Mammary epithelial cell (primary cell): ENCODE measurements at regions not wholly inside any gene's neighbourhood (a gene's known extent, or its start where the extent isn't known, plus 50 kb on each side); places are given as distances from the start of the nearest gene placed in this dataset.

Experiments used
- EZH2 ChIP-seq: IDR thresholded peaks from 2 replicates; pipeline ENCODE4 v1.6.1; 2012; ENCODE audit warnings: low read length, inconsistent platforms, borderline replicate concordance
- TF ChIP-seq, protein P1 (sequence below), 2 donors: IDR thresholded peaks in 1 of 2; conservative IDR thresholded peaks in 1 of 2; 2 replicates each; pipeline ENCODE4 v1.5.1; 2011 to 2012; ENCODE audit warnings: inconsistent platforms in 2 of 2, low read length in 2 of 2, mild to moderate bottlenecking in 2 of 2, control low read depth in 1 of 2, low read depth in 1 of 2; ENCODE audit not compliant: insufficient read depth in 1 of 2; ENCODE audit errors: extremely low read depth in 1 of 2

DNA sequence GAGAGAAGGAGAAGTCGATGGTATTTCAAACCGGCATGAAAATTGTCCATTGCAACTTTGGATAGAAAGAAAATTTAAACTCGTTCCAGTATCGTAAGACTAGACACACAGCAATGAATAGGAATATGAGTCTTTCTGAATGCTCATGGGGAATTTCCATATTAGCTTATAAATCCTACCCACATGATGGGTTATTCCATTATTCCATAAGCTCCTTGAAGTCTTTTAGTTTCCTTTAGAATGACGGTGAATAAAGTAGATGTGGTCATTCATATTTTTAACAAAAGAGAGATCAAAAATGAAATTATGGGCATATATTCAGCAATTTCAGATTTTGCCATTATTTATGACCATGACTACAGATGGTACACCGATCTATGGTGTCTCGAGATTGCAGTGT, 163.4 kb upstream of the HMGA2 start:
- TF ChIP-seq, protein P1, sequence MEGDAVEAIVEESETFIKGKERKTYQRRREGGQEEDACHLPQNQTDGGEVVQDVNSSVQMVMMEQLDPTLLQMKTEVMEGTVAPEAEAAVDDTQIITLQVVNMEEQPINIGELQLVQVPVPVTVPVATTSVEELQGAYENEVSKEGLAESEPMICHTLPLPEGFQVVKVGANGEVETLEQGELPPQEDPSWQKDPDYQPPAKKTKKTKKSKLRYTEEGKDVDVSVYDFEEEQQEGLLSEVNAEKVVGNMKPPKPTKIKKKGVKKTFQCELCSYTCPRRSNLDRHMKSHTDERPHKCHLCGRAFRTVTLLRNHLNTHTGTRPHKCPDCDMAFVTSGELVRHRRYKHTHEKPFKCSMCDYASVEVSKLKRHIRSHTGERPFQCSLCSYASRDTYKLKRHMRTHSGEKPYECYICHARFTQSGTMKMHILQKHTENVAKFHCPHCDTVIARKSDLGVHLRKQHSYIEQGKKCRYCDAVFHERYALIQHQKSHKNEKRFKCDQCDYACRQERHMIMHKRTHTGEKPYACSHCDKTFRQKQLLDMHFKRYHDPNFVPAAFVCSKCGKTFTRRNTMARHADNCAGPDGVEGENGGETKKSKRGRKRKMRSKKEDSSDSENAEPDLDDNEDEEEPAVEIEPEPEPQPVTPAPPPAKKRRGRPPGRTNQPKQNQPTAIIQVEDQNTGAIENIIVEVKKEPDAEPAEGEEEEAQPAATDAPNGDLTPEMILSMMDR (conservative IDR thresholded peaks at IDR 0.05 in 1 of 2, IDR thresholded peaks at IDR 0.05 in 1 of 2; ENCODE audit: extremely low read depth in 1 of 2, insufficient read depth in 1 of 2, low read depth in 1 of 2, low read length in 2 of 2) = no peak
- TF ChIP-seq EZH2 = no peak
